GM21360 (cell line): ENCODE measurements at regions not wholly inside any gene's neighbourhood (a gene's known extent, or its start where the extent isn't known, plus 50 kb on each side); places are given as distances from the start of the nearest gene placed in this dataset.
A peak's percentile ranks its signal among the peaks of the same experiment; 100 is the strongest.

Source experiments
- ATAC-seq: cut with Tn5 transposase; IDR thresholded peaks from one replicate; pipeline ENCODE4 v1.9.1; 2021; ENCODE audit warnings: mild to moderate bottlenecking, moderate library complexity; ENCODE audit not compliant: unreplicated experiment

- no peak for ATAC-seq
These were observed 449.6 kb upstream of the RGS6 start for GRCh38 chr14:71482671-71483070.

GRCh38 chr14:71483154-71483553 lies 449.1 kb upstream of the RGS6 start:
- ATAC-seq = no peak

- ATAC-seq = no peak
These were observed 446.4 kb upstream of the RGS6 start for GRCh38 chr14:71485833-71486232.

GRCh38 chr14:71486279-71486678 lies 445.9 kb upstream of the RGS6 start:
- ATAC-seq = no peak

- ATAC-seq = no peak
These were observed 444.8 kb upstream of the RGS6 start for GRCh38 chr14:71487449-71487848.

- no peak for ATAC-seq
These were observed 444.3 kb upstream of the RGS6 start for GRCh38 chr14:71487941-71488340.

- ATAC-seq = no peak
These were observed 443.5 kb upstream of the RGS6 start for GRCh38 chr14:71488703-71489191.

- ATAC-seq = no peak
These were observed 442.5 kb upstream of the RGS6 start for GRCh38 chr14:71489742-71490141.

- ATAC-seq = no peak
These were observed 440.3 kb upstream of the RGS6 start for GRCh38 chr14:71491931-71492330.

- no peak for ATAC-seq
These were observed 439.9 kb upstream of the RGS6 start for GRCh38 chr14:71492346-71492745.

- ATAC-seq = peak; percentile 89
These were observed 434.6 kb upstream of the RGS6 start for GRCh38 chr14:71497645-71498086.

- peak; percentile 21 for ATAC-seq
These were observed 434.0 kb upstream of the RGS6 start for GRCh38 chr14:71498212-71498611.

GRCh38 chr14:71499018-71499417 lies 433.2 kb upstream of the RGS6 start:
- no peak for ATAC-seq

- no peak for ATAC-seq
These were observed 424.5 kb upstream of the RGS6 start for GRCh38 chr14:71507681-71508080.

GRCh38 chr14:71508901-71509300 lies 423.3 kb upstream of the RGS6 start:
- no peak for ATAC-seq

- no peak for ATAC-seq
These were observed 421.1 kb upstream of the RGS6 start for GRCh38 chr14:71511152-71511551.

GRCh38 chr14:71514941-71515919 lies 417.0 kb upstream of the RGS6 start:
- ATAC-seq = no peak

- no peak for ATAC-seq
These were observed 410.7 kb upstream of the RGS6 start for GRCh38 chr14:71521238-71522135.

GRCh38 chr14:71523630-71524319 lies 408.5 kb upstream of the RGS6 start:
- ATAC-seq = peak; percentile 82

- peak; percentile 45 for ATAC-seq
These were observed 407.8 kb upstream of the RGS6 start for GRCh38 chr14:71524320-71524982.
